HG02852 (cell line): ENCODE measurements at regions not wholly inside any gene's neighbourhood (a gene's known extent, or its start where the extent isn't known, plus 50 kb on each side); places are given as distances from the start of the nearest gene placed in this dataset.

Source experiments
- ATAC-seq: cut with Tn5 transposase; IDR thresholded peaks from one replicate; pipeline ENCODE4 v1.9.1; 2021; ENCODE audit warnings: mild to moderate bottlenecking, moderate library complexity; ENCODE audit not compliant: unreplicated experiment

DNA sequence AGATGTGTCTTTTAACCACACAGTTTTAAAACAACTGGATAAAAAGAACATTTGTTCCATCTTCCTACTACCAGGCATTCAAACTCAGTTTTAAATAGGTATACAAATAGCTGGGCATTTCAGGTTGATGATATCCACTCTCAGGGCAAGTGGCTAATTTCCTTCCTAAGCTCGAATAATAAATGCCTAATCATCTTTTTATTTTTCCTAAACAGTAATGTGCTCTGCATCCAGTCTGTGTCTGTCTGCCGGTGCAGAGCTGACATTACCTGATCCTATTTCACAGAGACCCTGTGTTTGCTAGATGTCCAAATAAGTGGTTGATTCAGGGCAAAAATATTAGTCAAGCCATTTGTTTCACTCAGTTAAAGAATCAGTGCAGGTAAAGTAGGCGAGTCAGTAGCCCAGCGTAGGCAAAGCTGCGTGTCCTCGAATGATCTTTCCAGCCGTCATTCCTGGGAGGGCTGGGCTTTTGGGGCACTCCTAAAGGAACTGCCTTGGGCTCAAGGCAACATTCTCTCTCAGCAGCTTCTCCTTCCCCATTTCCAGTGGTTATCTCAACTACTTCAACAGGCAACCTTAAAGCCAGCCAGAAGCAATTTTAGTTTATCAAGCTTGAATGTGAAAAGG is 74.2 kb upstream of the BMP2 start:
- no peak for ATAC-seq

DNA sequence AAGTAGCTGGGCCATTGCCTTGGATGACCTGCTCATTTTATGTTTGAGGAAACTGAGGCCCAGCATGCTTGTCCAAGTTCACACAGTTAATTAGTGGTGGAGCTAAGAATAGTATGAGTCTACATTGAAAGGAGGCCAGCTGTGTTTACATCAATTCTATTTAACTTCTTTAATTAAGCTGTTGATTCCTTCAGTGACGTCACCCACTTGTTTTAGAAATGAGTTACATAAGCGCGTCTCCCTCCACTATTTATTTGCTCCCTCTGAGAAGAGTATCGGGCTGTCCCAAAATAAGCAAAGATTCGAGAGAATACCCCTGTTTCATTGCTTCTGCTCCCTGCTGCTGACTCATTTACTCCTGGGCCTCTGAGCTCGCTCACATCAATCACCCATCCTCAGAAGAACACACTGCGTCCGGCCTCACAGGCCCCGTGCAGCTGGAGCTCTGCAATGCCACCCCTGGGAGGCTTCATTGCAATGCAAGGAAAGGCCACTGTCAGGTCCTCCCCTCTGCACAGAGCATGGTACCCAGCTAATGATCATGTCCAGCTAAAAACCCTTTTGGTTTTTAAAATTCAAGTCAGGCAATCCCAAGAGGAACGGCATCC is 74.8 kb upstream of the BMP2 start:
- no peak for ATAC-seq

DNA sequence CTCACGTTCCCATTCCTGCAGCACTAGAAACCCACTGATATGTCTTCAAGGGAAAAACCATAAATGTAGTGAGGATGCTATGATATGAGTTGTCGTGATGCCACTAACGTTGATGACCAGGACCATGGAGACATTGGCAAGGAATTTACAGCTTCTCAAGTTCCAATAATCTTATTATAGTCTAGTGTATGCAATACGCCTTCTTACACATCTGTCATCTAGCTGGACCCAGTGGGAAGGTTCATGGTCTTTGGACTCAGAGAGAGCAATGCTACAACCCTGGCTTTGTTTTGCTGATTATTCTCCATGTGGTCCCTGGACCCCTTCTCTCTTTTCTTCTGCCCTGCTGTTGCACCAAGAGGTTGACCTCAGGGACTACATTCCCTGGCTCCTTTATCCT is 76.0 kb upstream of the BMP2 start:
- ATAC-seq, result no peak

DNA sequence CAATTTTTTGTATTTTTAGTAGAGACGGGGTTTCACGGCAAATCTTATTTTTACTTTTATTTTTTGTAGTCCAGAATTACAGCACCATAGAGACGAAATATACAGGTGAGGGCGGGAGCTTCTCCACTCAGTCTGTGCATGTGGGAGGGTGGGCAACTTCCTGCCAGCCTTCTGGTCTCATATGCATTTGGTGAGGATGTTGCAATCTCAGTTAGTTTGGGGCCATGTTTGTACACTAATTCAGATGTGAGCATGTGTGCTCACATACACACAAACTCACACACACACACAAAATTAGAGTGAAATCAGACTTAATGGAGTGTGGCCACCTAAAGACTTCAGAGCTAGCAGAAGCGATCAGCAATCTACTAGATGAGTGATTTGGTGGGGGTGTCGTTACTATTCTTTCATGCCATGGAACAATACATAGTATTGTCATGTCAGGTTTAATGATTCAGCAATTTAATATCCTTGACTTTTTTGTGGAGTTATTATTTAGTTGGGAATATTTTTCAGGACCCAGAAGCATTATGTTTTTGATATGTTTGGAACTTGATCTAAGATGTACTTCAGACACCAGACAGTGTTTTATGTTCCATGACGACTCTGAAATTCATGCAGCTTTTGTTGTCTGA is 78.0 kb upstream of the BMP2 start:
- ATAC-seq, result no peak

DNA sequence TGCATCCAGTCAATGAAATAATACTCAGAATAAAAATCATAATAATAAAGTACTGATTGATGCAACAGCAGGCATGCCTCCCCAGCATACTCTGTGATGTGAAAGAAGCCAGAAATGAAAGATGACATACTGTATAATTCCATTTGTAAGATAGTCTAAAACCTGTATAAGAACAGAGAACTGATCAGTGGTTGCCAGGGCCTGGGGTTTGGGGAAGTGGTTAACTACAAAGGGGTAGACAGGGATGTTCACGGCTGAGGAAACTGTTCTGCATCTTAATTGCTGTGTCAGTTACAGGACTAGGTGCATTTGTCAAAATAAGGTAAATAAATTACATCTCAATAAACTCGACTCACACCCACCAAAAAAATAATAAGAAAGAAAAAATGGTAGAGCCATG is 81.3 kb upstream of the BMP2 start:
- no peak for ATAC-seq

DNA sequence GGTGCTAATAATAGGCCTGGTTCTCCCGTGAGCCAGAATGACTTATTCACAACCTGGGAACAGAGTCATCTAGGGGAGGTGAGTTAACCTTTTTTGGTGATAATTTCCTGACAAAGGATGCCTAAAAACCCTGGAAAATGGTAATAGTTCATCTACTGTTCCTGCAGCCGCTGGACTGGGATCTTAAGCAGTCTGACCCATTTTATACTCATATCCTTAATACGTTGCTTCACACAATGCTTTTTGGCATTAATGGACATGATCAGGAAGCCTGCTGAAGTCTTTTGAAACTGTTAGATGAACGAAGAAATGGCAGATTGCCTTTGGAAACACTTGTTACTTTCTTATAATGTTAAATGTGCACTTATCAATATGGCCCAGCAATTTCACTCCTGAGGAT is 81.9 kb upstream of the BMP2 start:
- ATAC-seq, result no peak

DNA sequence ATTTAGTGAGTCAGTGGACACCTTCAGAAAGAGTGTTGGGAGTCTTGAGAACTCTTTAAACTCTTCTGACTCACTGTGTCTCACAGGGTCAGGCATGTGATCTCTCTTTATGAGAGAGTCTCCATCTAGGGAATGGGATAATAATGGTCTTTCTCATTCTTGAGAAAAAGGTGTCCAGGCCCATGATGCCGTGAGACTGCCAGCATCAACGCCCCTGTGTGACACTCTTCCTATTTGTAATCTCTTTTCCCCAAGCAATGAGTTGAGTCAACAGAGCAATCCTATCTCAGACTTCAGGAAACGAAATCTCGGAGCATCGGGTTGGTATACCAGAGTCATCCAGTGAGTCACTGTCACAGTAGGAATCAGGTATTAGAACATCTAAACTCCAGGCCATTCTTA is 82.3 kb upstream of the BMP2 start:
- no peak for ATAC-seq

DNA sequence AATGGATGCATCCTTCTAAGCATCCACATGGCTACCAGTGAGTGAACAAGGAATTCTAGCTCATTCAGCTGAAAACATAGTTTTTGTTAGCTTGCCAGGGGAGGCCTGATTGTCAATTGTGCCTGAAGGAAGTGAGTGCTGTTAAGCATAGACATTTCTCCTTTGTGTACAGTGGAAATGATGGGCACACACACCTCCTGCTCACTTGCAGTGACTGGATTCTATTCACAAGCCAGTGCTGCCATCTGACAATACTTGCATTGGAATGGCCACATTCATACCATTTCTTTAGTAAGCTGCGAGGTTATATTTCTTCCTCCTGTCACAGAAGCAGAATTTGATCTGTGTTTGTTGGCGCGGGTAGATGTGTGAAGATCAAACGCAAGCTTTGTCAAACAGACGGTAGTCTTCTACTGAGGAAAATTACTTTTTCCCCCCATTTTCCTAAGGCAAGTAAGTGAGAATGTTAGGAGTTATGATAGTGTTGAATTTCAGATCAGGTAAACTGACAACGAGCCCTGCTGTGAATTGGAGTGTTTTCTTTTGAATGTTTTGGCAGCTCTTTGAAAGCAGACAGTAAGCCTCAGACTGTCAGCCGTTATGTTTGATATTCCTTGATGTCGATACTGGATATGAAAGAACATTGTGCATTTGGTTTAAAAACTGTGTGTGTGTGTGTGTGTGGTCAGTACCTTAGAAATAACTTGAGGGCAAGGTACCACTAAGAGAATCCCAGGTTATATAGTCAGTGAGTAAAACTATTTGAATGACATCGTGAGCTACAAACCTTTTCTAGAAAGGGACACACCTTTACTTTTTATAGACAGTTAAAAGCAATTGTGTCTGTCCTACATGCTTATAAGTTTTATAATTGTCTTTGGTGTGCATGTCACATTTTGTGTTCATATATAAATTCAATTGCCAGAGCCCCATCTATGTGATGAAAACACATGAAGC is 84.2 kb upstream of the BMP2 start:
- ATAC-seq, result no peak

DNA sequence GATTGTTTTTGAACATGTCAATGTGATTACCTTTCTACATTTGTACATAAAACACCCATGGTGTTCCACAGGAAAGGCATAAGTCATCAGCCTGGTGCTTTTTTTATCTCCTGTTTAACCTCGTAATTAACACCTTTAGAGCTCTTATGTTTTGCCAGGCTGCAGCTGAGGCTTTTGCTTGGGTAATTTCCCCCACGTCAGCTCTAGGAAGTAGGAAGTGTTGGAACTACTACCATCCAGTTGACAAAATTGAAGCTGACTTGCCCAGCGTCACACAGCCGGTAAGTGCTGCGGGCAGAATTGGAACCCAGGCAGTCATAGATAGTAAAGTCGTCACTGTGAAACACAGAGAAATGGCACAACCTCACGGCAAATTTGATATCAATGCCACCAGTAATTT is 86.6 kb upstream of the BMP2 start:
- ATAC-seq, result no peak

DNA sequence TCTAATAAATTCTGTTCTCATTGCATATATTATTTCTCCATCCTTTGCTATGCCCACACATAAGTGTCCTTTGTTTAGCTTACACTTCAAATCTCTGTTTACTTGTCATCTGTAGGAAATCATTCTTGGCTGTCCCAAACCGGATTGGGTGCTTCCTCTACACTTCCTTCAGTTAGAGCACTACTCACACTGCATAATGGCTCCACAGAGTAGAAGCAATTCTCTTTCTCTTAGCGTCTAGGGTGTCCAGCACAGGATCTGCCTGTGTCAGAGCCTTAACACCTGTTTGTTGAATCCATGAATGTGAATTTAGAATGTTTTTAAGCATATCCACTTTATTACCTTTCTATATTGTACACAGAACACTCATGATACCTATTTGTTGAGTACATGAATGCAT is 87.0 kb upstream of the BMP2 start:
- no peak for ATAC-seq

DNA sequence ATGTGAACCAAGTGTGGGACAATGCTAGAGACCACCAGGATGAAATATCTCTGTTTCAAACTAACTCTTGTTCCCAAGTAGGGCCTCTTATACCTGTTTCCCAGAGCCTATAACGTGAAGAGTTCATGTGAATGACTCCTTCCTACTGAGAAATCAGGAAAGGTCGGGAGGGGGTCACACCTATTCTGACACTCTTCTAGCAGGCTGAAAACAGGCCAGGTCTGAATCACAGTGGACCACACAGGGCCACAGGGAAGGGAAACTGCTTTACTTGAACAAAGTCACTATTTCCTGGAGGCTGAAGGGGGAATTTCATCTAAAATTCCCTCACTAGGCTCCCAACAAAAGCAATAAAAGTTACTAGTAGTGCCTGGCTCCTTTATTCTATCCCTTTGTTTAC is 88.4 kb upstream of the BMP2 start:
- ATAC-seq, result no peak

DNA sequence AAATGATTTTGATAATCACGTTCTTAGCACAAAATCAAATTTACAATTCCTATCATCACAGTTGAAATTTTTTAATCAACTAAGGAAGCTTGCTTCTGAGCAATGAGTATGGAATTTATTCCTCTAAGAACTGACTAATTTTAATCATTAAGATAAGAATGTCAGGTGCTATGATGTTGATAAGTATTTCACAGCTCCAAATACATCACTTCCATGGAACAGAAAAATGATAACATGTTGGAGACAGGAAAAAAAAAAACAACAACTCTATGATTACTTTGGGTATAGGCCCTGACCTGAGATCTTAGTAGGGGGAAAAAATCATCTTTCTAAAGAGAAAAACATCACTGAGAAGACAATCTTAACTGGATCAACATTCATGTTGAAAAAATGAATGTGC is 89.4 kb upstream of the BMP2 start:
- no peak for ATAC-seq

DNA sequence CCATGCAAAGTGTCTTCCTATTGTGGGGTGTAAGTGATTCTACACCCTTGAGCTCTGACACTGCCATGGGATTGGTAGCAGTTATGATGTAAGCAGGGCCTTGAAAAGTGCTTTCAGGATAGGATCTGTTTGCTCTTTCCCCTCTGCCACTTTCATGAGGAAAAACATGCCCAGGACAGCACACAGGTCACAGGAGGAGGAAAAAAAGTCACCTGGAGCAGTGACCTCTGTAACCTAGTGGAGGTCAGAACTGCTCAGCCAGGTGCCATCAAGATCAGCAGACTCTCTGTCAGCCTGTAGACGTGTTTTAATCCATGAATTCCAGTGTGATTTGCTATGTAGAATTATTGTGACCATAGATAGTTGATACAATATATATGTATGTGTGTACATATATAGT is 92.7 kb upstream of the BMP2 start:
- no peak for ATAC-seq

DNA sequence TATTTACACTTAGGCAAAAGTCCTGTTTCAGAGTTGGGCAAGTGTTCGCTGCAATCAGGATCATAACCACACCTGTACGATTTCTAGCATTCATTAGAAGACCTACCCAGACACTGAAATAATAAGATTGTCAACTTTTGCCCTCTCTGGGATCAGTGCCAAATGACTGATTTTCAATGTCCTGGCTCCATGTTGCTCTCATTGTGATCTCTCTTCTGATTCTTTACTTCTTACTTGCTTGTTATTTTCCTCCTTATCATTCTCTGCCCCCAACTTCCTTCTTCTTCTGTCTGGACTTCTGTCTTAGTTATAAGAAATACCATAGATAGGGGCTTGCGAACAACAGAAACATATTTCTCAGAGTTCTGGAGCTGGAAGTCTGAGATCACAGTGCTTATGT is 94.4 kb upstream of the BMP2 start:
- ATAC-seq, result no peak

DNA sequence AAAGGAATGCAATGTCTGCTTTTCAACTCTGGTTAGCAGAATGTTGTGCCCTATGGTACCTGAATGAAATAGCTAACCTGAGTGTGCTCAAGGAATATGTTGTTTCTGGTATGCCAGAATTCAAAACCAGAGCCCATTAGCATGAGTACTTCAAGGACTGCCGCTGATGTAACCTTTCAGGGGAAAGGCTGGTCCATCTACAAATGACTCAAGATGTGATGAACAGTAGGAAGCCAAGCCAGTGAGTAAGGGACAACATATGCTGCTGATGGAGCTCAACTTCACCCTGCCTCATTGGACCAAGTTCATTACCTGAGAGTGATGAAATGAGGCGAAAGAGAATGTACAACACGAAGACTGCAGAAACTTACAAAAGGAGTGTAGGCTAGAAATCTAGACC is 95.7 kb upstream of the BMP2 start:
- ATAC-seq, result no peak

DNA sequence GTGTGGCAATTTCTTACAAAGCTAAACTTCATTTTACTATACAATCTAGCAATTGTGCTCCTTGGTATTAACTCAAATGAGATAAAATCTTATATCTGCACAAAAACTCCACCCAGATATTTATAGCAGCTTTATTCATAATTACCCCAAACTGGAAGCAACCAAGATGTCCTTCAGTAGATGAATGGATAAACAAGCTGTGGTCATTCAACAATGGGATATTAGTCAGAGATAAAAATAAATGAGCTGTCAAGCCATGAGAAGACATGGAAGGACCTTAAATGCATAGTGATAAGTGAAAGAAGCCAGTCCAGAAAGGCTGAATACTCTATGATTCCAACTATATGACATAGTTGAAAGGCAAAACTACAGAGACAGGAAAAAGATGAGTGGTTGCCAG is 98.9 kb upstream of the BMP2 start:
- ATAC-seq, result no peak

DNA sequence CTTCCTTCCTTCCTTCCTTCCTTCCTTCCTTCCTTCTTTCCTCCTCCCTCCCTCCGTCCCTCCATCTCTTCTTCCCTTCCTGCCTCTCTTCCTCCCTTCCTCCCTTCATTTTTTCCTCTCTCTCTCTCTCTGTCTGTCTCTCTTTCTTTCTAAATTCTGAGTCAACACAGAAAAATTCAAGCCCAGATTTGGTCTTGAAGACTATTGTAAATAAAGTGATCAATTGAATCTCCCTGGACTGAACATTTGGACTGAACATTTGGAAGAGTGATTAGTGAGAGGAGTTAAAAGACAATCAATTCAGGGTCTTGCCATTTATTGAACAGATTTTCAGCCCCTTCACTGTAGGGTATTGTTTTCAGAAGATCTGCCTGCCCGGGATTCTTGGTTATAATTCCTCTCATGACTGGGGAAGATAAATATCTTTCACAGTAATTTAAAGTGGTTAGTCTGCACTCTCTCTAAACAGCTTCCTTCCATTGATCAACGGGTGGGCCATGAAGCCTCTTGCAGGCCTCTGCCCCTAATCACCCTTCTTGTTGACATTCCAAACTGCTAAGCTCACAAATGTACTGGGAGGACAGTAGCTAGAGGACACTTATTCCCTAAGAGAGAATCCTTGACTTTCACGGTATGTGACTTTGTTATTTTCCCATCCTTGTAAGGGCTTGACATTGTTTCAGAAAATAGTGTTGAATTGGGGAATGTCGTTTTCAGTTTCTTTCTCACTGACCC is 101.7 kb upstream of the BMP2 start:
- ATAC-seq, result no peak

DNA sequence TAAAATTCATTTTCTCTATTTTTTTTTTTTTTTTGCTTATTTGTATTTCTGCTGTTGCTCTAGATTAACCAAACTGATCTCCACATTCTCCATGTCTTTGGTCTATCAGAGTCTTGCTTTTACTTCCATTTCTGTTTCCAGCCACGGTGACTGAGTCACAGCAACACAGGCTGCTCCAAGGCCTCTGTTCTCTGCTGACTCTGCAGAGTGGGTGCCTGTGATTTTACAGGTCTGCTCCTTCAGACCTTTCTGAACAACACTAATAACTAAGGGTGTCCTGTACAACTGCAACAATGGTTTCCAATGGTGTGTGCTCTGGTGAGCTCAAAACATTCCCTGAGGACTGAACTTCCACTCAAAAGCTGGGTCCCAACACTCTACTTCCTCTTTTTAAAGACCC is 102.3 kb upstream of the BMP2 start:
- no peak for ATAC-seq

DNA sequence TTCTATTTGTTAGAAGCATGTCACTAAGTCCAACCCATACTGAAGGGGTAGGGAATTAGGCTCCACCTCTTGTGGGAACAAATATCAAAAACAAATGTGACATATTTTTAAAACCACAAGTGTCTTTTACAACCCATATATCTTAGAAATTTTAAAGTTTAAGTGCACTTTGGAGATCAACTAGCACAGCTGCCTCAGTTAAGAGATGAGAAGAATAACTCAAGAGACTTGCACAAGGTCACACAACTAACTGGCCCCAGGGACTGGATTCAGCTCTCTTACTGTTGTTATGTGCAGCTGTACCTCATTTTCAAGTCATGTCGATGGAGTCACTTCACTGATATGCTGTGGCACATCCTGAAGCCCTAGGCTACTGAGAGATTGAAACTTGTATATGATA is 102.9 kb upstream of the BMP2 start:
- ATAC-seq, result no peak

DNA sequence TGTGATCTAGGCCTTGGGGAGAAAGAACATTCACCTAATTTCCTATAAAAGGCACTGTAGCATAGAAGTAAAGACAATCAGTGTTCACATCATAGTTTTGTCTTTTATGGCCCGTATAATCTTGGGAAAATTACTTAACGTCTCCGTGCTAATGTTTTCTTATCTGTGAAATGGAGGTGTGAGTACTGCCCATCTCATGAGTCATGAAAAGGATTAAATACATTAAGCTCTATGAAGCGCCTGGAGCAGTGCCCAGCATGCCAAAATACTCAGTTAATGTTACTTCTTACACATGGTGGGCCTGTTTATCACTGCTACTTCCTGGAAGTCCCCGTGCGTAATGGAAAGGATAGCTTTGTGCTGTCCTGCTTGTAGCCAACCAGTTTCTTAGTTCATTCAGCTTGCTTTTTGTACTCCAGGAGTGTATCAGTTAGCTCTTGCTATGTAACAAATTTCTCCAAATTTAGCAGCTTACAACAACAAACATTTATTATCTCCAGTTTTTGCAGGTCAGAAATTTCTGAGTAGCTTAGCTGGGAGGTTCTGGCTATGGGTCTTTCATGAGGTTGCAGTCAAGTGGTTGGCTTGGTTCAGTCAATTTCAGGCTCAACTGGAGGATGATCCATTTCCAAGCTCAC is 103.6 kb upstream of the BMP2 start:
- no peak for ATAC-seq

DNA sequence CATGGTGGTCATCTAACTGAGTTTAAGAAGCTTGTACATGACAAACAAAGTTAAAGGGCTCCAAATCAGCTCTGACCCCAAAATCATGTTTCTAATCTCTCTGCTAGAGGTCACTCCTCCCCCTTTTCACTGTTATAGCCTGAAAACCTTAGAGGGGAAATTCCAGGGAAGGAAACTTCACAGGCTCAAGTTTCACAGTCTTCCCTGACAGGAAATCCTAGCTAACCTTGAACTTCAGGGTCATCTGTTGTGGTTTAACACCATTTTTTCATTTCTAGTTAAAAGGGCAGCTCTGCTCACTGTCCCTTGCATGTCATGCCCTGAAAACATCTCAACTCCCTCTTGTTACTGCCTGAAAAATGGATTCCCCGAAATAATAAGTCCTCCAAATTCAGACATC is 104.4 kb upstream of the BMP2 start:
- ATAC-seq, result no peak
